HG03378 (cell line): ENCODE measurements at regions not wholly inside any gene's neighbourhood (a gene's known extent, or its start where the extent isn't known, plus 50 kb on each side); places are given as distances from the start of the nearest gene placed in this dataset.

Experiments
- ATAC-seq: cut with Tn5 transposase; IDR thresholded peaks from one replicate; pipeline ENCODE4 v1.9.1; 2021; ENCODE audit warnings: mild to moderate bottlenecking, moderate library complexity; ENCODE audit not compliant: unreplicated experiment

- ATAC-seq = no peak
Observed at GRCh38 chr5:125836256-125836655, 587.0 kb upstream of the GRAMD2B start.

GRCh38 chr5:125837866-125838265, 585.3 kb upstream of the GRAMD2B start:
- no peak for ATAC-seq

- ATAC-seq = no peak
Observed at GRCh38 chr5:125847561-125847960, 575.6 kb upstream of the GRAMD2B start.

GRCh38 chr5:125848751-125849150, 574.5 kb upstream of the GRAMD2B start:
- no peak for ATAC-seq

- ATAC-seq = no peak
Observed at GRCh38 chr5:125856949-125857348, 566.3 kb upstream of the GRAMD2B start.

GRCh38 chr5:125863579-125863978, 559.6 kb upstream of the GRAMD2B start:
- no peak for ATAC-seq

- ATAC-seq = no peak
Observed at GRCh38 chr5:125865166-125865815, 557.9 kb upstream of the GRAMD2B start.

GRCh38 chr5:125868036-125868435, 555.2 kb upstream of the GRAMD2B start:
- ATAC-seq = no peak

- no peak for ATAC-seq
Observed at GRCh38 chr5:125870256-125870655, 553.0 kb upstream of the GRAMD2B start.

- ATAC-seq = no peak
Observed at GRCh38 chr5:125874057-125874456, 549.2 kb upstream of the GRAMD2B start.

- no peak for ATAC-seq
Observed at GRCh38 chr5:125874717-125875116, 548.5 kb upstream of the GRAMD2B start.

GRCh38 chr5:125877248-125877647, 546.0 kb upstream of the GRAMD2B start:
- ATAC-seq = no peak

- ATAC-seq = no peak
Observed at GRCh38 chr5:125882061-125882460, 541.1 kb upstream of the GRAMD2B start.

GRCh38 chr5:125883223-125883622, 540.0 kb upstream of the GRAMD2B start:
- ATAC-seq = no peak

- ATAC-seq = no peak
Observed at GRCh38 chr5:125888358-125888757, 534.9 kb upstream of the GRAMD2B start.

GRCh38 chr5:125890511-125890931, 532.7 kb upstream of the GRAMD2B start:
- no peak for ATAC-seq

- no peak for ATAC-seq
Observed at GRCh38 chr5:125891061-125891725, 532.0 kb upstream of the GRAMD2B start.

GRCh38 chr5:125894383-125894782, 528.8 kb upstream of the GRAMD2B start:
- ATAC-seq = no peak

GRCh38 chr5:125896368-125896767, 526.8 kb upstream of the GRAMD2B start:
- no peak for ATAC-seq

GRCh38 chr5:125897089-125897488, 526.1 kb upstream of the GRAMD2B start:
- no peak for ATAC-seq

GRCh38 chr5:125898851-125899405, 524.3 kb upstream of the GRAMD2B start:
- no peak for ATAC-seq

GRCh38 chr5:125912028-125912427, 511.2 kb upstream of the GRAMD2B start:
- no peak for ATAC-seq
